HG03457 (cell line): ENCODE measurements at regions not wholly inside any gene's neighbourhood (a gene's known extent, or its start where the extent isn't known, plus 50 kb on each side); places are given as distances from the start of the nearest gene placed in this dataset.
A peak's percentile ranks its signal among the peaks of the same experiment; 100 is the strongest.
"Not testable (repeated sequence)": the region's sequence is repeated elsewhere in the genome, so short reads cannot be mapped to it uniquely, and the experiment has no call there.

Source experiments
- ATAC-seq: cut with Tn5 transposase; IDR thresholded peaks from one replicate; pipeline ENCODE4 v1.9.1; 2021; ENCODE audit warnings: moderate number of reproducible peaks; ENCODE audit not compliant: unreplicated experiment

- ATAC-seq: no peak
Observed at GRCh38 chr10:117458571-117458970, 83.3 kb upstream of the PDZD8 start.

GRCh38 chr10:117457932-117458331 lies 82.7 kb upstream of the PDZD8 start:
- no peak for ATAC-seq

GRCh38 chr10:117457071-117457810 lies 82.0 kb upstream of the PDZD8 start:
- no peak for ATAC-seq

GRCh38 chr10:117455346-117455745 lies 80.1 kb upstream of the PDZD8 start:
- ATAC-seq: no peak

GRCh38 chr10:117454502-117454901 lies 79.3 kb upstream of the PDZD8 start:
- no peak for ATAC-seq

GRCh38 chr10:117453484-117453883 lies 78.2 kb upstream of the PDZD8 start:
- not testable (repeated sequence) for ATAC-seq

- no peak for ATAC-seq
Observed at GRCh38 chr10:117450940-117451339, 75.7 kb upstream of the PDZD8 start.

- ATAC-seq: no peak
Observed at GRCh38 chr10:117449636-117450035, 74.4 kb upstream of the PDZD8 start.

GRCh38 chr10:117448802-117449201 lies 73.6 kb upstream of the PDZD8 start:
- ATAC-seq: no peak

GRCh38 chr10:117445992-117446391 lies 70.8 kb upstream of the PDZD8 start:
- no peak for ATAC-seq

GRCh38 chr10:117444497-117445040 lies 69.3 kb upstream of the PDZD8 start:
- no peak for ATAC-seq

GRCh38 chr10:117443686-117444041 lies 68.4 kb upstream of the PDZD8 start:
- ATAC-seq: no peak

- ATAC-seq: no peak
Observed at GRCh38 chr10:117442944-117443685, 67.9 kb upstream of the PDZD8 start.

GRCh38 chr10:117442521-117442920 lies 67.3 kb upstream of the PDZD8 start:
- no peak for ATAC-seq

- ATAC-seq: peak; percentile 82
Observed at GRCh38 chr10:117441812-117442443, 66.7 kb upstream of the PDZD8 start.

GRCh38 chr10:117441361-117441760 lies 66.1 kb upstream of the PDZD8 start:
- ATAC-seq: no peak

GRCh38 chr10:117439243-117439912 lies 64.1 kb upstream of the PDZD8 start:
- no peak for ATAC-seq

GRCh38 chr10:117432866-117433265 lies 57.6 kb upstream of the PDZD8 start:
- no peak for ATAC-seq

GRCh38 chr10:117431160-117431559 lies 55.9 kb upstream of the PDZD8 start:
- no peak for ATAC-seq

- ATAC-seq: not testable (repeated sequence)
Observed at GRCh38 chr10:117430535-117430934, 55.3 kb upstream of the PDZD8 start.

GRCh38 chr10:117429643-117430265 lies 54.5 kb upstream of the PDZD8 start:
- ATAC-seq: no peak
